ENCODE measurements at regions not wholly inside any gene's neighbourhood (a gene's known extent, or its start where the extent isn't known, plus 50 kb on each side); places are given as distances from the start of the nearest gene placed in this dataset.

- no peak for DNase-seq (ENCODE audit: low read depth)
- no peak for TF ChIP-seq CTCF (IDR thresholded peaks at IDR 0.05; ENCODE audit: control insufficient read depth, insufficient read depth, low read depth, low read length, missing control alignments)
- no peak overlapping the region for H3K4me3 ChIP-seq (ENCODE audit: control insufficient read depth, low read depth, low read length)
Observed at GRCh38 chr2:163493359-163494298, 242.2 kb downstream of the FIGN start.

- TF ChIP-seq CTCF (IDR thresholded peaks at IDR 0.05; ENCODE audit: control insufficient read depth, insufficient read depth, low read depth, low read length, missing control alignments), result no peak
- DNase-seq (ENCODE audit: low read depth), result no peak
- H3K4me3 ChIP-seq (ENCODE audit: control insufficient read depth, low read depth, low read length), result no peak overlapping the region
Observed at GRCh38 chr2:163491850-163492249, 244.0 kb downstream of the FIGN start.

GRCh38 chr2:163490281-163490680 is 245.5 kb downstream of the FIGN start:
- no peak for DNase-seq (ENCODE audit: low read depth)
- no peak for TF ChIP-seq CTCF (IDR thresholded peaks at IDR 0.05; ENCODE audit: control insufficient read depth, insufficient read depth, low read depth, low read length, missing control alignments)
- H3K4me3 ChIP-seq (ENCODE audit: control insufficient read depth, low read depth, low read length), result no peak overlapping the region

- DNase-seq (ENCODE audit: low read depth), result no peak
- H3K4me3 ChIP-seq (ENCODE audit: control insufficient read depth, low read depth, low read length), result no peak overlapping the region
- TF ChIP-seq CTCF (IDR thresholded peaks at IDR 0.05; ENCODE audit: control insufficient read depth, insufficient read depth, low read depth, low read length, missing control alignments), result no peak
Observed at GRCh38 chr2:163481515-163481914, 254.3 kb downstream of the FIGN start.

GRCh38 chr2:163479599-163479998 is 256.2 kb downstream of the FIGN start:
- no peak for DNase-seq (ENCODE audit: low read depth)
- no peak overlapping the region for H3K4me3 ChIP-seq (ENCODE audit: control insufficient read depth, low read depth, low read length)
- TF ChIP-seq CTCF (IDR thresholded peaks at IDR 0.05; ENCODE audit: control insufficient read depth, insufficient read depth, low read depth, low read length, missing control alignments), result no peak

- H3K4me3 ChIP-seq (ENCODE audit: control insufficient read depth, low read depth, low read length), result no peak overlapping the region
- no peak for TF ChIP-seq CTCF (IDR thresholded peaks at IDR 0.05; ENCODE audit: control insufficient read depth, insufficient read depth, low read depth, low read length, missing control alignments)
- no peak for DNase-seq (ENCODE audit: low read depth)
Observed at GRCh38 chr2:163475815-163476214, 260.0 kb downstream of the FIGN start.

Measured in AG09309 (cell line).